Smooth muscle cell of the brain vasculature (primary cell): ENCODE measurements at regions not wholly inside any gene's neighbourhood (a gene's known extent, or its start where the extent isn't known, plus 50 kb on each side); places are given as distances from the start of the nearest gene placed in this dataset.

Source experiments
- DNase-seq: peaks from one replicate; pipeline ENCODE4 v3.0.0-alpha.2; 2012; ENCODE audit warnings: low read depth, low spot score

GRCh38 chr2:181149056-181149455 lies 168.7 kb downstream of the UBE2E3 start:
- no peak for DNase-seq

GRCh38 chr2:181152226-181152625 lies 171.8 kb downstream of the UBE2E3 start:
- no peak for DNase-seq

GRCh38 chr2:181152701-181153100 lies 172.3 kb downstream of the UBE2E3 start:
- DNase-seq, result no peak

- DNase-seq, result no peak
Measured at GRCh38 chr2:181153886-181154285, 173.5 kb downstream of the UBE2E3 start.

GRCh38 chr2:181157326-181157725 lies 176.9 kb downstream of the UBE2E3 start:
- no peak for DNase-seq

- DNase-seq, result no peak
Measured at GRCh38 chr2:181158427-181158826, 178.0 kb downstream of the UBE2E3 start.

GRCh38 chr2:181161615-181162014 lies 181.2 kb downstream of the UBE2E3 start:
- DNase-seq, result no peak

GRCh38 chr2:181163139-181163538 lies 182.7 kb downstream of the UBE2E3 start:
- DNase-seq, result no peak

GRCh38 chr2:181163691-181164090 lies 183.3 kb downstream of the UBE2E3 start:
- no peak for DNase-seq

- no peak for DNase-seq
Measured at GRCh38 chr2:181164699-181165098, 184.3 kb downstream of the UBE2E3 start.

GRCh38 chr2:181165199-181165868 lies 184.9 kb downstream of the UBE2E3 start:
- DNase-seq, result no peak

GRCh38 chr2:181169503-181169902 lies 189.1 kb downstream of the UBE2E3 start:
- DNase-seq, result no peak

GRCh38 chr2:181170256-181170655 lies 189.9 kb downstream of the UBE2E3 start:
- DNase-seq, result no peak

GRCh38 chr2:181172676-181173075 lies 192.3 kb downstream of the UBE2E3 start:
- no peak for DNase-seq

GRCh38 chr2:181174611-181175580 lies 194.5 kb downstream of the UBE2E3 start:
- DNase-seq, result no peak

- DNase-seq, result no peak
Measured at GRCh38 chr2:181176540-181176939, 196.1 kb downstream of the UBE2E3 start.

- no peak for DNase-seq
Measured at GRCh38 chr2:181177376-181177775, 197.0 kb downstream of the UBE2E3 start.

GRCh38 chr2:181178130-181178529 lies 197.7 kb downstream of the UBE2E3 start:
- DNase-seq, result no peak

GRCh38 chr2:181178823-181179412 lies 198.5 kb downstream of the UBE2E3 start:
- no peak for DNase-seq

- no peak for DNase-seq
Measured at GRCh38 chr2:181183878-181184542, 203.6 kb downstream of the UBE2E3 start.

- DNase-seq, result no peak
Measured at GRCh38 chr2:181185421-181185820, 205.0 kb downstream of the UBE2E3 start.

GRCh38 chr2:181185948-181186347 lies 205.5 kb downstream of the UBE2E3 start:
- DNase-seq, result no peak
